ENCODE measurements at regions not wholly inside any gene's neighbourhood (a gene's known extent, or its start where the extent isn't known, plus 50 kb on each side); places are given as distances from the start of the nearest gene placed in this dataset.

- no peak overlapping the region for H3K4me3 ChIP-seq (replicated peaks; ENCODE audit: insufficient read depth, low read length)
- DNase-seq (ENCODE audit: low read depth in 1 of 2, low spot score in 1 of 2): no peak
- no peaks in the 10 kb centered on the region for H3K27me3 ChIP-seq (ENCODE audit: insufficient read depth, poor library complexity, severe bottlenecking)
- TF ChIP-seq POLR2AphosphoS5 (IDR thresholded peaks at IDR 0.05; ENCODE audit: low read depth): no peak
- TF ChIP-seq GABPA (IDR thresholded peaks at IDR 0.05; ENCODE audit: low read depth): no peak
- no peak for TF ChIP-seq CTCF (IDR thresholded peaks at IDR 0.05; ENCODE audit: insufficient read depth, low read length)
- TF ChIP-seq REST (IDR thresholded peaks at IDR 0.05; ENCODE audit: insufficient replicate concordance, low read depth): no peak
- no peak for TF ChIP-seq SPI1 (IDR thresholded peaks at IDR 0.05; ENCODE audit: borderline replicate concordance, low read depth)
- no peak overlapping the region for H3K27ac ChIP-seq (replicated peaks)
Measured at GRCh38 chr1:64335636-64336035, 132.2 kb downstream of the UBE2U start.

- Histone ChIP-seq H3K27me3 (ENCODE audit: insufficient read depth, poor library complexity, severe bottlenecking) (no peaks in the 10 kb centered on the region), H3K27ac (replicated peaks) (no peak overlapping the region), H3K4me3 (replicated peaks; ENCODE audit: insufficient read depth, low read length) (no peak overlapping the region)
- TF ChIP-seq REST (IDR thresholded peaks at IDR 0.05; ENCODE audit: insufficient replicate concordance, low read depth) (no peak), SPI1 (IDR thresholded peaks at IDR 0.05; ENCODE audit: borderline replicate concordance, low read depth) (no peak), POLR2AphosphoS5 (IDR thresholded peaks at IDR 0.05; ENCODE audit: low read depth) (no peak), GABPA (IDR thresholded peaks at IDR 0.05; ENCODE audit: low read depth) (no peak), CTCF (IDR thresholded peaks at IDR 0.05; ENCODE audit: insufficient read depth, low read length) (no peak)
- DNase-seq (ENCODE audit: low read depth in 1 of 2, low spot score in 1 of 2): no peak
Measured at GRCh38 chr1:64337475-64337874, 132.5 kb upstream of the CACHD1 start.

- H3K27ac ChIP-seq (replicated peaks): no peak overlapping the region
- H3K27me3 ChIP-seq (ENCODE audit: insufficient read depth, poor library complexity, severe bottlenecking): no peaks in the 10 kb centered on the region
- no peak overlapping the region for H3K4me3 ChIP-seq (replicated peaks; ENCODE audit: insufficient read depth, low read length)
- no peak for DNase-seq (ENCODE audit: low read depth in 1 of 2, low spot score in 1 of 2)
- TF ChIP-seq GABPA (IDR thresholded peaks at IDR 0.05; ENCODE audit: low read depth) (no peak), SPI1 (IDR thresholded peaks at IDR 0.05; ENCODE audit: borderline replicate concordance, low read depth) (no peak), CTCF (IDR thresholded peaks at IDR 0.05; ENCODE audit: insufficient read depth, low read length) (no peak), REST (IDR thresholded peaks at IDR 0.05; ENCODE audit: insufficient replicate concordance, low read depth) (no peak), POLR2AphosphoS5 (IDR thresholded peaks at IDR 0.05; ENCODE audit: low read depth) (no peak)
Measured at GRCh38 chr1:64337926-64338325, 132.0 kb upstream of the CACHD1 start.
